ENCODE measurements at regions not wholly inside any gene's neighbourhood (a gene's known extent, or its start where the extent isn't known, plus 50 kb on each side); places are given as distances from the start of the nearest gene placed in this dataset.

DNA sequence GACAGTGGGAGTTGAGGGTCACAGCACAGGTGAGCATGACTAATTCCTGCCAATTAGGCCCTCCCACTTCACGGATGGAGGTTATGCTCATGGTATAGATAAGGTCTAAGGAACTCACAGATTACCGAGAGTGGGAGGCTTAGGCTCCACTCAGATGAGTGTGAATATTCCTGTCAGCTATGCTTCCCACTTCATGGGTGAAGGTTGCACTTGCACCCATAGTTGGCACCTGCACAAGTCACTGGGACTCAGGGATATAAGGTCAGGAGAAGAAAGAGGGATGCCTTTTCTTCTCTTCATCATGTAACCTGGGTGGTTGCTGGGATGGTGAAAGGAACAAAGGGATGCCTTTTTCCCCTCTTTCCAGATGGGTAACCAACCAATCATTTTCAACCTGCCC lies 264.9 kb upstream of the TNC start:
- Histone ChIP-seq H3K4me1 (ENCODE audit: control insufficient read depth, insufficient read depth, low read length) (no peaks in the 10 kb centered on the region), H3K9ac (ENCODE audit: extremely low read depth, low read length, poor library complexity, severe bottlenecking) (no peak overlapping the region), H3K27ac (ENCODE audit: low read depth, low read length) (no peak overlapping the region), H3K4me3 (ENCODE audit: low read length) (no peak overlapping the region), H3K27me3 (ENCODE audit: control insufficient read depth, insufficient read depth, low read length, poor library complexity, severe bottlenecking) (no peaks in the 10 kb centered on the region), H3K36me3 (ENCODE audit: control insufficient read depth, insufficient read depth, low read length) (no peaks in the 10 kb centered on the region), H3K9me3 (ENCODE audit: control insufficient read depth, low read length) (peaks cover 32% of the 10 kb centered on the region)
- peaks cover 5% of the 10 kb centered on the region for H3K4me1 Mint-ChIP-seq
- no peak for DNase-seq
- H3K36me3 Mint-ChIP-seq (ENCODE audit: low read depth) = peaks cover 26% of the 10 kb centered on the region
- no peak overlapping the region for H3K27ac Mint-ChIP-seq
- TF ChIP-seq, protein P1, sequence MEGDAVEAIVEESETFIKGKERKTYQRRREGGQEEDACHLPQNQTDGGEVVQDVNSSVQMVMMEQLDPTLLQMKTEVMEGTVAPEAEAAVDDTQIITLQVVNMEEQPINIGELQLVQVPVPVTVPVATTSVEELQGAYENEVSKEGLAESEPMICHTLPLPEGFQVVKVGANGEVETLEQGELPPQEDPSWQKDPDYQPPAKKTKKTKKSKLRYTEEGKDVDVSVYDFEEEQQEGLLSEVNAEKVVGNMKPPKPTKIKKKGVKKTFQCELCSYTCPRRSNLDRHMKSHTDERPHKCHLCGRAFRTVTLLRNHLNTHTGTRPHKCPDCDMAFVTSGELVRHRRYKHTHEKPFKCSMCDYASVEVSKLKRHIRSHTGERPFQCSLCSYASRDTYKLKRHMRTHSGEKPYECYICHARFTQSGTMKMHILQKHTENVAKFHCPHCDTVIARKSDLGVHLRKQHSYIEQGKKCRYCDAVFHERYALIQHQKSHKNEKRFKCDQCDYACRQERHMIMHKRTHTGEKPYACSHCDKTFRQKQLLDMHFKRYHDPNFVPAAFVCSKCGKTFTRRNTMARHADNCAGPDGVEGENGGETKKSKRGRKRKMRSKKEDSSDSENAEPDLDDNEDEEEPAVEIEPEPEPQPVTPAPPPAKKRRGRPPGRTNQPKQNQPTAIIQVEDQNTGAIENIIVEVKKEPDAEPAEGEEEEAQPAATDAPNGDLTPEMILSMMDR (conservative IDR thresholded peaks at IDR 0.05) = no peak
- peaks cover 49% of the 10 kb centered on the region for H3K9me3 Mint-ChIP-seq
- no peak overlapping the region for H3K4me3 Mint-ChIP-seq
- H3K27me3 Mint-ChIP-seq (ENCODE audit: insufficient read depth) = no peaks in the 10 kb centered on the region
- 93 to 96% methylated on average over 2 of the region's 2 CpGs for WGBS, 2 experiments (ENCODE audit: insufficient coverage in 1 of 2, insufficient read length in 1 of 2)

DNA sequence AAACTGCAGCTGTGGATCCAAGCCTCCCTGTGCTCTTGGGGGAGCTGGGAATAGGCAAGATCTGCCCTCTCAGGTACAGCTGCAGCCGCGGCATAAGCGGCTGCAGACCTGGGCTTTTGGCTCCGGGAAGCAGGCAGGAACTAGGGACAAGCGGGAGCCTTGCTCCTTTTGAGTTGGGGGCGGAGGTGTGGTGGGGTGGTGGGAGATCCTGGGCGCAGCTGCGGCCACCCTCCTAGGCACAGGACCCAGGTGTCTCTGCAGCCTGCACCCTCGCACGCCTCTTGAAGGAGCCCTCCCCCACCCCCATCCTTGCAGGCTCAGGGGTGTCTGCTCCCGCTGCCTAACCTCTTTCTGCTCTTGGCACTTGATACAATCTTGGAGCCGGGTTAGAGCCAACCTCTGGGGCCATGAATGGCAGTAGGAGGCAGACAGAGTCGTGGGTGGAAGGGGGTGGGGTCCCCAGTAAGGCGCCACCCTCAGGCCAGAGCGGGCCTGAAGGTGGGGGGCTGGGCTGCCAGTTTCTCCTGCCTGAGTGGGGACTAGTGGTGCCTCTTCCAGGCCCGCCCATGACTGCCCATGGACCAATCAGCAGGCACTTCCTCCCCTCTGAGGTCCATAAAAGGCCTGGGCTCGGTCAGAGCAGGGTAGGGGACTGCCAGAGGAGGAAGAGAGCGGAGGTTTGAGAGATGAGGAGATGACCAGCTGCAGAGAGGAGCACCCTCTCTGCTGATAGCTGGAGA lies 267.6 kb upstream of the TNC start:
- peak; percentile 52 for DNase-seq
- Mint-ChIP-seq H3K4me1 (peaks cover 7% of the 10 kb centered on the region), H3K9me3 (peaks cover 42% of the 10 kb centered on the region), H3K4me3 (no peak overlapping the region), H3K27me3 (ENCODE audit: insufficient read depth) (no peaks in the 10 kb centered on the region), H3K36me3 (ENCODE audit: low read depth) (peaks cover 25% of the 10 kb centered on the region), H3K27ac (no peak overlapping the region)
- Histone ChIP-seq H3K4me3 (ENCODE audit: low read length) (no peak overlapping the region), H3K27me3 (ENCODE audit: control insufficient read depth, insufficient read depth, low read length, poor library complexity, severe bottlenecking) (no peaks in the 10 kb centered on the region), H3K9ac (ENCODE audit: extremely low read depth, low read length, poor library complexity, severe bottlenecking) (no peak overlapping the region), H3K9me3 (ENCODE audit: control insufficient read depth, low read length) (peaks cover 32% of the 10 kb centered on the region), H3K4me1 (ENCODE audit: control insufficient read depth, insufficient read depth, low read length) (no peaks in the 10 kb centered on the region), H3K36me3 (ENCODE audit: control insufficient read depth, insufficient read depth, low read length) (no peaks in the 10 kb centered on the region), H3K27ac (ENCODE audit: low read depth, low read length) (no peak overlapping the region)
- TF ChIP-seq, protein P1 (conservative IDR thresholded peaks at IDR 0.05) = no peak
- WGBS, 2 experiments (ENCODE audit: insufficient coverage in 1 of 2, insufficient read length in 1 of 2) = 89 to 100% methylated on average over 2 to 17 of the region's 18 CpGs

DNA sequence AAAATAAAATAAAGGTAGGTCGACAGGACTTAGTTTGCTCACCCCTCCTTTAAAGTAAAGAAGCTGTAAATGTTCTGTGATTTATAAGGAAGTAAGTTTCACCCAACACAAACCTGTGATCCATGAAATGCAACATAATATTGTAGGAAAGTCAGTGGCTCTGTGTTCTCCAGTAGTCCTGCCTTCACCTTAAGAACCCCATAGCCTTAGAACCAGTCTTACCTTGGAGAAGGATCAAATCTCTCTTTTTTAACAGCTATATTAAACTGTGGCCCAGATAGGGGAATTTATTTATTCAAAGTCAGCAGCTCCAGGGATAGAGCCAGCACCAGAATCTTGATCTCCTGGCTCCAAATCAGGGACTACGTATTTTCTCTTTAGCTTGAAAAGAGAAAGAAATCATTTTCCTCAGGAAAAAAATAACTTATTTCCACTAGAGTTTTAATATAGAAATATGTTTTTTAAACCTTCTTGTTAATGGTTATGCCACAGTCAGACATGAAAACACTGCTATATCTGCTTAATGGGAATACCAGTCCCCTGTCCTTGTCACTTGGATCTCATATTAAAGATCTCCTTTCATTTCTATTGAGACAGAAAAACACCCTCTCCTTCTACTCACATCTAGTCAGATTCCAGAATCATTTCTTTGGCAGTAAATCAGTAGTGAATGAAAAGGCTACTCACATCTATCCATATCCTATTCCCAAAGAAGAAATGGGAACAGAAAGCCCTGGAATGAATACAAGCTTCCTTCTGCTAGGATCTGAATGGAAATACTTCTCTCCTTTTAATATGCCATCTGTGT lies 269.2 kb upstream of the TNC start:
- TF ChIP-seq, protein P1 (conservative IDR thresholded peaks at IDR 0.05) = no peak
- peaks cover 27% of the 10 kb centered on the region for H3K9me3 Mint-ChIP-seq
- Histone ChIP-seq H3K4me1 (ENCODE audit: control insufficient read depth, insufficient read depth, low read length) (no peaks in the 10 kb centered on the region), H3K9me3 (ENCODE audit: control insufficient read depth, low read length) (peaks cover 21% of the 10 kb centered on the region), H3K9ac (ENCODE audit: extremely low read depth, low read length, poor library complexity, severe bottlenecking) (no peak overlapping the region), H3K4me3 (ENCODE audit: low read length) (no peak overlapping the region), H3K36me3 (ENCODE audit: control insufficient read depth, insufficient read depth, low read length) (no peaks in the 10 kb centered on the region), H3K27me3 (ENCODE audit: control insufficient read depth, insufficient read depth, low read length, poor library complexity, severe bottlenecking) (no peaks in the 10 kb centered on the region), H3K27ac (ENCODE audit: low read depth, low read length) (no peak overlapping the region)
- H3K4me1 Mint-ChIP-seq = peaks cover 13% of the 10 kb centered on the region
- H3K27me3 Mint-ChIP-seq (ENCODE audit: insufficient read depth) = no peaks in the 10 kb centered on the region
- no peak for DNase-seq
- no peak overlapping the region for H3K4me3 Mint-ChIP-seq
- no peak overlapping the region for H3K27ac Mint-ChIP-seq
- H3K36me3 Mint-ChIP-seq (ENCODE audit: low read depth) = peaks cover 16% of the 10 kb centered on the region
- WGBS, 2 experiments (ENCODE audit: insufficient coverage in 1 of 2, insufficient read length in 1 of 2) = 30% methylated on average over 2 of the region's 2 CpGs; no CpG with 5 or more reads in 1 of the 2 experiments

Data from endodermal cell (in vitro differentiated cells).